Pancreas (tissue), 10 donors: ENCODE measurements at regions not wholly inside any gene's neighbourhood (a gene's known extent, or its start where the extent isn't known, plus 50 kb on each side); places are given as distances from the start of the nearest gene placed in this dataset.

Experiments used
- ATAC-seq, 4 donors: fragments of 200-7000 bp; cut with Tn5 transposase; one replicate each; pipeline versions ENCODE4 v1.8.0 to v1.9.1; 2020; ENCODE audit warnings: mild to moderate bottlenecking in 4 of 4, moderate library complexity in 4 of 4
- DNase-seq, 6 donors: peaks; one replicate each; pipeline ENCODE4 v3.0.0-alpha.2; 2020
- FAIRE-seq: peaks from 2 replicates; lab custom pipeline; 2012; peaks lifted over from hg19 to GRCh38; lab: Jason Lieb, UNC
- H3K27ac ChIP-seq, 4 donors: fragments of 200-600 bp; sonication (generic); 1 replicate in 3 of 4; 2 replicates in 1 of 4; pipeline versions ENCODE4 v1.5.0 to v1.8.0; 2020
- H3K27me3 ChIP-seq, 4 donors: fragments of 200-600 bp; one replicate each; pipeline ENCODE4 v1.8.0; 2021
- H3K36me3 ChIP-seq, 3 donors: fragments of 200-600 bp; sonication (generic) in 1 of 3; one replicate each; pipeline versions ENCODE4 v1.5.0 to v1.8.0; 2020 to 2021
- H3K4me1 ChIP-seq, 3 donors: fragments of 200-600 bp; one replicate each; pipeline ENCODE4 v1.8.0; 2021
- H3K4me3 ChIP-seq, 4 donors: fragments of 200-600 bp; sonication (generic) in 2 of 4; one replicate each; pipeline versions ENCODE4 v1.5.0 to v1.8.0; 2020 to 2021
- H3K9me3 ChIP-seq, 4 donors: fragments of 200-600 bp; one replicate each; pipeline ENCODE4 v1.8.0; 2021
- WGBS, 2 donors: extraction: QIAGEN DNeasy Blood & Tissue Kit; methylation state at CpG; one replicate each; pipeline ENCODE4 v1.1.7; 2013; 5-methylcytosine and 5-hydroxymethylcytosine counted together
- intact Hi-C, 3 donors: fragments of 100-400 bp; cut with DNase I; formaldehyde crosslinking; loops; one replicate each; pipeline versions ENCODE4 v1.11.1 to v1.14.2; 2022
- TF ChIP-seq, protein P1 (sequence below), 4 donors: fragments of 200-600 bp; sonication (generic) in 3 of 4; IDR thresholded peaks; one replicate each; pipeline versions ENCODE4 v1.5.0 to v1.8.0; 2021; ENCODE audit warnings: antibody characterized with exemption in 4 of 4
- donor health status: healthy with polysubstance abuse.
- donor health status: DM: no; HTN: no; CAD: no; lungs with moderate emphysema.
- donor health status: DM: no; HTN: no; CAD: no.
- donor health status: control.
- donor health status: control.
- donor health status: Bipolar disorder and iron deficiency.
- donor health status: DM: yes; HTN: yes; CAD: no.
- donor health status: DM: no; HTN: no; CAD: no.
- donor health status: DM: no; HTN: no; CAD: no.
- donor health status: DM: yes; HTN: yes; CAD: no.

DNA sequence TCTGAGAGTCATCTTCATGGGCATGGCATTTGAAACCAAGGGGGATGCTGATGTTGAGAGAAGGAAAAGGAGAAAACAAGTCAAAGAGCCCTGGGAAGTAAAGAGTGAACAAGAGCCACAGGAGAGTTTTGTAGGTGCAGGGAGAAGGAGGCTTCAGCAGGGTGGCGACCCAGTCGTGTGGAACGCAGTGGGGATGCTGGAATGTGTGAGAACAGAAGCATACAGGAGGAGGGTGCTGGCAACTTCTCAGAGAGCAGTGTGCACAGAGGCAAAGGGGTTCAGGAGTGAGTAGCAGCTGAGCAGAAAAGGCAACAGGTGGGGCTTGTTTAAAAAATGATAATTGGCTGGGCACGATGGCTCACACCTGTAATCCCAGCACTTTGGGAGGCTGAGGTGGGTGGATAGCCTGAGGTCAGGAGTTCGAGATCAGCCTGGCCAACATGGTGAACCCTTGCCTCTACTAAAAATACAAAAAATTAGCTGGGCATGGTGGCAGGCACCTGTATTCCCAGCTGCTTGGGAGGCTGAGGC lies 75.8 kb upstream of the PLET1 start:
- DNase-seq (no peak), FAIRE-seq (no peak), ATAC-seq (no peak)
- Histone ChIP-seq H3K27ac (no peak overlapping the region), H3K27me3 (no peaks in the 10 kb centered on the region), H3K4me1 (no peaks in the 10 kb centered on the region), H3K36me3 (no peaks in the 10 kb centered on the region), H3K4me3 (no peak overlapping the region), H3K9me3 (no peaks in the 10 kb centered on the region)
- intact Hi-C loops, result no loop called here
- TF ChIP-seq, protein P1, sequence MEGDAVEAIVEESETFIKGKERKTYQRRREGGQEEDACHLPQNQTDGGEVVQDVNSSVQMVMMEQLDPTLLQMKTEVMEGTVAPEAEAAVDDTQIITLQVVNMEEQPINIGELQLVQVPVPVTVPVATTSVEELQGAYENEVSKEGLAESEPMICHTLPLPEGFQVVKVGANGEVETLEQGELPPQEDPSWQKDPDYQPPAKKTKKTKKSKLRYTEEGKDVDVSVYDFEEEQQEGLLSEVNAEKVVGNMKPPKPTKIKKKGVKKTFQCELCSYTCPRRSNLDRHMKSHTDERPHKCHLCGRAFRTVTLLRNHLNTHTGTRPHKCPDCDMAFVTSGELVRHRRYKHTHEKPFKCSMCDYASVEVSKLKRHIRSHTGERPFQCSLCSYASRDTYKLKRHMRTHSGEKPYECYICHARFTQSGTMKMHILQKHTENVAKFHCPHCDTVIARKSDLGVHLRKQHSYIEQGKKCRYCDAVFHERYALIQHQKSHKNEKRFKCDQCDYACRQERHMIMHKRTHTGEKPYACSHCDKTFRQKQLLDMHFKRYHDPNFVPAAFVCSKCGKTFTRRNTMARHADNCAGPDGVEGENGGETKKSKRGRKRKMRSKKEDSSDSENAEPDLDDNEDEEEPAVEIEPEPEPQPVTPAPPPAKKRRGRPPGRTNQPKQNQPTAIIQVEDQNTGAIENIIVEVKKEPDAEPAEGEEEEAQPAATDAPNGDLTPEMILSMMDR (IDR thresholded peaks at IDR 0.05), result no peak
- 58 to 69% methylated on average over 5 of the region's 5 CpGs for WGBS, 2 donors

- intact Hi-C loops, result no loop called here
- ATAC-seq (no peak), DNase-seq (no peak), FAIRE-seq (no peak)
- no peaks in the 10 kb centered on the region for H3K36me3 ChIP-seq
- H3K9me3 ChIP-seq, result no peaks in the 10 kb centered on the region
- TF ChIP-seq, protein P1 (IDR thresholded peaks at IDR 0.05), result no peak
- H3K4me1 ChIP-seq, result peaks cover 0 to 3% (median 0%) of the 10 kb centered on the region in 3 donors
- H3K27ac ChIP-seq, result no peak overlapping the region
- WGBS, 2 donors, result 72 to 90% methylated on average over 2 of the region's 2 CpGs
- H3K27me3 ChIP-seq, result no peaks in the 10 kb centered on the region
- H3K4me3 ChIP-seq, result no peak overlapping the region
Measured at GRCh38 chr11:112339566-112339965, 78.9 kb upstream of the PLET1 start.

DNA sequence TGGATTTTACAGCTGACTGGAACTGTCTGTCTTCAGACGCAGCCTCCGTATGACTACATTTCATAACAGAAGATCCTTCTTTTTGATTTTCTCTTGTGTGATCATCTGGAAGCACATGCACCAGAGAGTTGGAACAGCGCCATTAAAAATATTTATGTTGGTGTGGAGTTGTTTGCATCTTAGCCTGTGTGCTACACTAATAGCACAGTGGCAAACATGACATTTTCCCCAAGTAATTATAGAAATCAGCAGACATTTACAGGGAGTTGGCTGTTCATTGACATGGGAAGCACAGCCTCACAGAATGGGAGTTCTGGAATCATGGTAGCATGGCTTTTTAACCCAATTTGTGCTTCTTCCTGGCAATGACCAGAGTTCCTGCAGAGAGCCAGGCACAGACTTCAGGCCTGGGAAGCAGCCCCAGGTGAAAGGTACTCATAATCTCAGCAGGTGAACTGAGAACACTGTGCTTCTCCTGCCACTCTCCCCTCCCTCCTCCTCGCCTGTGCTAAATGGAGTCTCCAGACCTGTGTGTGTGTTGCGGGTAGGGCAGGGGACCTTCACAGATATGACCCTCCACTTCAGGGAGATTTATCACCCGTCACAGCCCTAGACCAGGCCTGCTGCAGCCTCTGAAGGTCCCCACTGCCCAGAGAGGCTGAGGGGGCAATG lies 82.8 kb upstream of the PLET1 start:
- no peak for FAIRE-seq
- H3K9me3 ChIP-seq, result no peaks in the 10 kb centered on the region
- peak in 1 of 4 donors; percentile 36 for ATAC-seq
- peaks cover 0 to 3% (median 0%) of the 10 kb centered on the region in 3 donors for H3K4me1 ChIP-seq
- TF ChIP-seq, protein P1 (IDR thresholded peaks at IDR 0.05), result no peak
- intact Hi-C loops, result no loop called here
- no peak for DNase-seq
- no peak overlapping the region for H3K4me3 ChIP-seq
- no peaks in the 10 kb centered on the region for H3K27me3 ChIP-seq
- 79% methylated on average over 6 of the region's 6 CpGs for WGBS, 2 donors
- H3K36me3 ChIP-seq, result no peaks in the 10 kb centered on the region
- H3K27ac ChIP-seq, result no peak overlapping the region

DNA sequence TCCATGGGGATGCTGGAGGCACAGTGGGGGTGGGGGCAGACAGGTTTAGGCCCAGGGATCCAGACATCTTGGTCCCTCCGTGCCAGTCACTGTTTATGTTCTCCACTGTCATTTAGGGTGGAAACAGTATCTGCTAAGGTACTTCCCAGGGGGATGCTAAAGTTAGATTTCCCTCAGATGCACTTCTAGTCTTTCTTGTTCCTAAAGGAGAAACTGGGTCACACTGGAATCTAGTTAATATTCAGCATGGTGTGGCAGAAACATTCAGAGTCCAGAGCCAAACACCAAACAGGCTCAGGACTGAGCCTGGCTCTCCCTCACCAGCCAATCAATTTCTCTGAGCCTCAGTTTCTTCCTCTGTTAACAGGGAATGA lies 83.4 kb upstream of the PLET1 start:
- ATAC-seq, result no peak
- no peak overlapping the region for H3K27ac ChIP-seq
- no peak for DNase-seq
- no peaks in the 10 kb centered on the region for H3K27me3 ChIP-seq
- TF ChIP-seq, protein P1 (IDR thresholded peaks at IDR 0.05), result no peak
- 78 to 100% methylated on average over 1 of the region's 1 CpG for WGBS, 2 donors
- no peaks in the 10 kb centered on the region for H3K36me3 ChIP-seq
- H3K9me3 ChIP-seq, result no peaks in the 10 kb centered on the region
- no peak overlapping the region for H3K4me3 ChIP-seq
- intact Hi-C loops, result no loop called here
- no peak for FAIRE-seq
- peaks cover 0 to 3% (median 0%) of the 10 kb centered on the region in 3 donors for H3K4me1 ChIP-seq

DNA sequence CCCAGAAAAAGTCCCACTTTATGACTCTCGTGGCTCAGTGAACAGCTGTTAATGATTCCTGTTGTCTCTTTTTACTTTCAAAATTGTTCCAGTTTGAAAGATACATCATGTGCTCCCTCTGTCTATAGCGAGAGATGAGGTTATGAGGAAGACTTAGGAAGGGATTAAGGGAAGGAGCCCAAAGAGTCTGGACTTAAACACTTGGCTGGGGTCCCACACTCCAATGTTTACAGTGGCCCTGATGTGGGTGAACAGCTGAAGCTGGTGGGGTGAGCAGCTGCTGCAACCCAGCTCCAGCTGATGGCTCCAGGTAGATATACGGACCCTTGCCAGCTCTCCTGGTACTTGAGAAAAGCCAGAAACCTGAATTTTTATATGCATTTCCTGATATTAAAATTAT lies 84.5 kb upstream of the PLET1 start:
- WGBS, 2 donors, result 72 to 74% methylated on average over 3 of the region's 3 CpGs
- intact Hi-C loops, result no loop called here
- Histone ChIP-seq H3K27ac (no peak overlapping the region), H3K4me1 (peaks cover 0 to 3% (median 0%) of the 10 kb centered on the region in 3 donors), H3K4me3 (no peak overlapping the region), H3K36me3 (no peaks in the 10 kb centered on the region), H3K9me3 (no peaks in the 10 kb centered on the region), H3K27me3 (no peaks in the 10 kb centered on the region)
- TF ChIP-seq, protein P1 (IDR thresholded peaks at IDR 0.05), result no peak
- DNase-seq (no peak), ATAC-seq (no peak), FAIRE-seq (no peak)
